Stimulated activated CD8-positive, alpha-beta memory T cell treated with anti-CD3 and anti-CD28 coated beads, Interleukin-15, amount 100 ng/mL, for 4 hours (primary cell): ENCODE measurements at regions not wholly inside any gene's neighbourhood (a gene's known extent, or its start where the extent isn't known, plus 50 kb on each side); places are given as distances from the start of the nearest gene placed in this dataset.

Experiments used
- DNase-seq, 2 donors: peaks; one replicate each; pipeline ENCODE4 v3.0.0-alpha.2; 2020; ENCODE audit warnings: low read depth in 2 of 2

- DNase-seq, result no peak
These were observed 255.1 kb upstream of the VEGFC start for GRCh38 chr4:177047851-177048174.

GRCh38 chr4:177051473-177052060 lies 258.1 kb upstream of the NEIL3 start:
- DNase-seq, result no peak

DNA sequence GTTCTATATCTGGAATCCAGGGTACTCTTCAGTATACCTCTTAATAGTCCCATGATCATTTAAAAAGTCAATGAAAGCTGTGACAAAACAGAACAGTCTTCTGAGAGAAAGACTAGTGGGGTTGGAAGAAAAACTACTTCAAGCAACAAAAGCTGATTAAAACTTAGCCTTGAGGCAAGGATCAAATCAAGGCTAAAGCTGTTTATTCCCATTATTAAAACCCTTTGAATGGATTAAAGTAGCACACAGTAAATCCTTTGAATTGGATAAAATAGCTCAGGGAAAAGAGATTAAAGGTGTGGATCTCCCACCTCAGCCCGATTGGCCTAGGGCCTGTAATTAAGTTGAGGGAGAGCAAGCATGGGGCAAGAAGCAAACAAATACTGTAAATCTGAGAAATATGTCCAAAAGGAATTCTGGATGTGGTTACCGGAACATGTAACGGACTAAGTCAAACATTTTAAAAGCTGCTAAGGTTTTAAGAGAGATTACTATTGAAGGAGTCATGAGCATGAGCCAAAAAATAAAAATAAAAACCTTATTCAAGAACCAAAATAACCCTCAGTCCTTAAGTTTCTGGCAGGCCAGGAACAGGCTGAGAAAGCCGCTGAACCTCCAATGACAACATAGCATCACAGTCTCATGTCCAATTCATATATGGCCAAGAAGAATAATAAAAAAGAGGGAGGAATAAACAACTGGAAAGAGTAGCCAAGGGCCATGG lies 257.3 kb upstream of the NEIL3 start:
- no peak for DNase-seq

DNA sequence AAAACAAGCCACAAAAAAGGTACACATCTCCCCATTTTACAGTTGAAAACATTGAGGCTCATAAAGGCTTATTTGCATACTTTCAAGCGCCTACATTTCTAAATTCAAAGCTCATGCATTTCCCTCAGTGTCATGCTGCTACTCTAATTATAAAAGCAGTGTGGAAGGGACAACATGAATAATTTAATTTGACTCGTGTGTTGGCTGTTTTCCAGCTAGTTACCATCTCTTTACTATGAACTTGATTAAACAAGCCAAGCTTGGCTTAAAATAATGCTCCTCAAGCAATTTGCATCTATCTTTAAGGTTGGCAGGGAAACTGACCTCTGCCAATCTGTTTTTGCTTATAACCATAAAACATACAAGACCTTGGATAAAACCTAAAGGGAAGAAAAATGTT lies 252.5 kb upstream of the NEIL3 start:
- DNase-seq, result no peak

DNA sequence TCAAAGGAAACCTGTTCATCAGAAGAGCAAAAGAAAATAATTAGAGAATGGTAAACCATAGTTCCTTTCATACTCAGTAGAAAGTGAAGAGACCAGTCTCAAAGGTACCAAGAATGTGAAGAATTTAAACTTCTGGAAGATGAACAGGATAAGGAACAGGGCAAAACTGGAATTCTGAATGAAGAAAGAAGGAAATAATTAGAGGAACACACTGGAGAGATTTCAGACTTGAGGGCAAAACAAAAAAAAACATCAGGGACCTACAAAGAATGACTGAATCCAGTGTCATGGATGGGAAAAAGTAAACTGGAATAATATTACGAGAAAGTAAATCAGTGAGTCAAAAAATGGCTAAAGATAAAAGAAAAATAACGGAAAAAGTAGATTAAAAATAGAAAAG lies 245.6 kb upstream of the NEIL3 start:
- no peak for DNase-seq

DNA sequence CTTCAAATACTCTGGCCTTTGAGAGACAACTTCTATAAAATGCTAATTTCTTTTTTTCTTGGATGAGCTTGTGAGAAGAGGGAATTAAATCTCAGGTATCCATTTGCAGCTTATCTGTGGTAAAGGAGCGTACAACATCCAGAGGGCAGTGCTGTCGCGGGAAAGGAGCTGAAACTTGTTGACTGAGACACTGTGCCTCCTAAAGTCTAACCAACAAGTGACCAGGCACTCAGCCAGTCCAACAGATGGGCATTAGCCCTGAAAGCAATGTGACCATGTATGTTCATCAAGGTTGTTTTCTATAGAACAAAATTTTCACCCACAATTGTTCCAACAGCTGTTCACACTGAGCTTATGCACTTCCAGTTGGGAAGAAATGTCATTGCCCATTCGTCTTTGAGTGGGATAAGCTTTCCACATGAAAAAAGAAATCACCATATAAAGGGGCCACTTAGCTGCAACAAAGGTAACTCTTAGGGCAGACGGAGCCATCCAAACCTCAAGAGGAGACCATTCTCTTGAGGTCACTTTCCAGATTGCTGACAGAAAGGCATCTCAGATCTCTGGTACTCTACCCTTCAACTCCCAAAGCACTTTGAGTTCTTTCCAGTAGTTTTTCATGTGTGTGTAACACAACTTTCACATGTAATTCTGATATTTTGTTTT lies 244.8 kb upstream of the NEIL3 start:
- no peak for DNase-seq

- DNase-seq, result no peak
These were observed 242.9 kb upstream of the NEIL3 start for GRCh38 chr4:177066746-177067145.

DNA sequence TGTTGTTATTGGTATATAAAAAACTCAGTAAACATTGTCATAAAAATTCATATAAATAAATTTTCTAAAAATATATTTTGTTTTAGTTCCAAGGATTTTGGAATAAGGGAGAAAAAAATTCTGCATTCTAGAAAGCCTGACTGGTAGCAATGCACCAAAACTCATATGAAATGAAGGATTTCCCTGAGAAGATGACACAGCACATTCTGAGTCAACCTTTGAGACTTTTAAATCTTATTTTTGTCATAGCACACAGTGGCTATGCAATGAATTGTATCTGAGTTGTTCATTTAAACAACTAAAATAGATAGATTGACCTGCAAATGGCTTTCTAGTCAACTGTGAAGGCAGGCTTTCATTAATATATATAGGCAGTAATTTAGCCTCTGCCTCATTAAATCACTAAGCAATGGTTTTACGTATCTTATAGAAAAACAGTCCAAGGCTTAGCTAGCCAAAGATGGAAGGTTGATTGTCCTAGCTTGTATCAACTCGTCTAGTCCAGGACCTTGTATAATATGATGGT lies 239.1 kb upstream of the NEIL3 start:
- no peak for DNase-seq

- DNase-seq, result no peak
These were observed 232.3 kb upstream of the NEIL3 start for GRCh38 chr4:177077095-177077971.

- no peak for DNase-seq
These were observed 230.3 kb upstream of the NEIL3 start for GRCh38 chr4:177079327-177079726.

DNA sequence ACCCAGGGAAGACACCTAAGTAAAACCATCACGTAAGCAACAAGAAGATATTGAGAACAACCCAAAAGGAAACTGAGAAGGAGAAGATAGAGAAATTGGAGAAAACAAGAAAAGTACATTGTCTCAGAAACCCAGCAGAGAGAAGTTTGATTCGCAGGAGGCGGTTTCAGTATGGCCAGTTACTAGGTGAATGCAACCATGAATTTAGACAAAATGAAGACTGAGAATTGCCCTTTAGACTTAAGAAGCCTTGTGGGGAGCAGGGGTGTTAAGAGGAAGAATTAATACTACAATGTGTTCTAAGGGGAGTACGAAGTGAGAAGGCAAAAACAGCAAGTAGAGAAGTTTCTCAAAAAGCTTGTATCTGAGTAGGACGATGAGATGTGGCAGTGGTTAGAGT lies 229.3 kb upstream of the NEIL3 start:
- DNase-seq, result no peak

DNA sequence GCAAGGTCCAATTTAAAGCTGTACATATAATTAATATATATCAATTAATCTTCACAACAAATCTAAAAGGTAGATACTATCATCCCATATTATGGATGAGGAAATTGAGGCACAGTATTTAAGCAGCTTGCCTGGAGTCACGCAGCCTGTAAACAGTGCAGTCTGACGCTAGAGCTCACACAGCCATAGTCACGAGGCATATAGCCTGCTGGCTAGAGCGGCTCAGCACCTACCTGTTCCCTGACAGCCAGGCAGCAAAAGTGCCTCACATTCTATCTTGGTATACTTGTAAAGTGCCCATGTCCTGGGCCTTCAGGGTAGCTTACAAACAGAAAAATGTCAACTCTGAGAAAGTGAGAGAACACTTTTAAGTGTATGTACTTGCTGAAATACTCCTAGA lies 222.6 kb upstream of the NEIL3 start:
- DNase-seq, result no peak

GRCh38 chr4:177087499-177087898 lies 222.2 kb upstream of the NEIL3 start:
- DNase-seq, result no peak

DNA sequence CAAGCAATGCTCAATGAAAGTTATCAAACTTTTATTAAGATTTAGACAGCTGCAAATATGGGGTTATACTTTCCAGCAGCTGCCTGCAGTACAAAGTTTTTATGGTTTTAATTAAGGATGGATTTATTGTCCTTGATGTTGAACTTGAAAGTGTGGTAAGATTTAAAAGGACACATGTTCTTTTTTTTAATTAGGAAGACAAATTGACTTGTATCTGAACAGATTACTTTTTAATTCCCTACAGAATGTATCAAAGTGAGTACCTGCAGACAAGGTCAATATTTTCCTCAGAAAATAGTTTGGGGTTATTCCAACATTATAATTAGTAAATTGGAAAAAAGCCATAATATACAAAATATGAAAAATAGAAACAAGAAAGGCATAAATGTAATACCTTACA lies 218.2 kb upstream of the NEIL3 start:
- no peak for DNase-seq

- no peak for DNase-seq
These were observed 216.9 kb upstream of the NEIL3 start for GRCh38 chr4:177092807-177093206.

GRCh38 chr4:177093964-177094363 lies 215.7 kb upstream of the NEIL3 start:
- no peak for DNase-seq

GRCh38 chr4:177097291-177097690 lies 212.4 kb upstream of the NEIL3 start:
- DNase-seq, result no peak

- DNase-seq, result no peak
These were observed 210.5 kb upstream of the NEIL3 start for GRCh38 chr4:177099211-177099610.

- DNase-seq, result no peak
These were observed 209.4 kb upstream of the NEIL3 start for GRCh38 chr4:177100307-177100706.

- no peak for DNase-seq
These were observed 206.1 kb upstream of the NEIL3 start for GRCh38 chr4:177103619-177104018.

GRCh38 chr4:177105536-177105935 lies 204.1 kb upstream of the NEIL3 start:
- no peak for DNase-seq

DNA sequence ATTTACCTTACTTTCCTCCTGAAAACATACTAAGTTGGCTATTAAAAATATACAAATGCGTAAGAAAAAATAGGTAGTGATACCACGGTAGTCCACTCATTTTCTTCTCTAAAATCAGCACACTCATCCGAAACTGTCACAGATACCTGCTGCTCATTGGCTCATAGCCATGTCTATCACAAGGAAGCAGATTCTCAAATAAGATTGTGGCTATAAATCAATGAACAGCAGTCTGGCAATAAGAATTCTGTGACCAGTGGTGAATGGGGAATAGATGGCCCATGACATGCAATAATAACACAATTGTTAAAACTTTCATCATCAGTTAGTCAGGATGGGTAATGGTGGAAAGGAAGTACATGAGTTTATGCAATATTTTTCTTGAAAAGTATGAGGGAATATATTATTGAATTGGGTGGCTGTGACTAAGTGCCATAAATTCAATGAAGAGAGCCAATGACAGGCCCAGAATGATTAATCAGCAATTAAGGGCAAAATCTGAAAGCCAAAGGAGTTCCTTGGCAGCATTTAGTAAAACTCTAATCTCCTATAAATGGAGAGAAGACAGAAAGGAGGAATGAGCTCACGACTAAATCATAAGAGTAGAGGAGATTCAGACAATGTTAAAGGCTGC lies 202.3 kb upstream of the NEIL3 start:
- DNase-seq, result no peak
